ENCODE measurements at regions not wholly inside any gene's neighbourhood (a gene's known extent, or its start where the extent isn't known, plus 50 kb on each side); places are given as distances from the start of the nearest gene placed in this dataset.

- TF ChIP-seq CTCF (IDR thresholded peaks at IDR 0.05), result no peak
- Mint-ChIP-seq H3K9me3 (peaks cover 1% of the 10 kb centered on the region), H3K36me3 (ENCODE audit: low read depth) (no peaks in the 10 kb centered on the region), H3K27me3 (peaks cover 7% of the 10 kb centered on the region), H3K4me3 (no peak overlapping the region), H3K4me1 (ENCODE audit: low read depth) (peaks cover 7% of the 10 kb centered on the region), H3K27ac (no peak overlapping the region)
- no peak for ATAC-seq
- intact Hi-C loops (cut with micrococcal nuclease), result no loop called here
- POLR2A ChIA-PET, result no interaction called here
- CTCF ChIA-PET, result interaction anchor here (1.0 kb wide), 1 partner anchor 20 kb away, joined by 3 read pairs; no protein-coding TSS in a partner anchor
- DNase-seq, result no peak
Measured at GRCh38 chr18:44599412-44599811, 81.3 kb upstream of the SETBP1 start.

DNA sequence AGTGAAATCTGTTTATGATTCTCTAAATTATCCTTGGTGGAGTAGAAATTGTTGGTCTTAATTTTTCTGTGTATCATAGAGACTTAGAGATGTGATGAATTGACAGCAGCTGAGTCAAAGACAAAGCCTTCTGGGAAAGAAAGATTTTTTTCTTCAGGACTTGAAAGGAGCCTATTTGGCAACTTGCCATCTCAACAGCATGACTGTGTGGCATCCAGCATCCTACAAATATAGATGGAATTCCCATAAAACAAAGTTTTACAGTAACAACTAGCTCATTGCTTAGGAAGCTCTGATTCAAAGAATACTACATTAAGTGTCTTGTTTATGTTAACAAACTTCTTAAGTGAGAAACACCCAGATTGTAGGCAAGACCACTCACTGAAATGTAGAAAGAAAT lies 79.2 kb upstream of the SETBP1 start:
- no peak for DNase-seq
- Mint-ChIP-seq H3K36me3 (ENCODE audit: low read depth) (no peaks in the 10 kb centered on the region), H3K9me3 (peaks cover 1% of the 10 kb centered on the region), H3K27me3 (peaks cover 7% of the 10 kb centered on the region), H3K4me1 (ENCODE audit: low read depth) (peaks cover 7% of the 10 kb centered on the region), H3K27ac (no peak overlapping the region), H3K4me3 (no peak overlapping the region)
- intact Hi-C loops (cut with micrococcal nuclease), result no loop called here
- POLR2A ChIA-PET, result no interaction called here
- ATAC-seq, result no peak
- CTCF ChIA-PET, result no interaction called here
- TF ChIP-seq CTCF (IDR thresholded peaks at IDR 0.05), result no peak

GRCh38 chr18:44602380-44602779 lies 78.3 kb upstream of the SETBP1 start:
- H3K4me3 Mint-ChIP-seq, result no peak overlapping the region
- H3K27ac Mint-ChIP-seq, result no peak overlapping the region
- CTCF ChIA-PET, result no interaction called here
- POLR2A ChIA-PET, result no interaction called here
- no peak for DNase-seq
- H3K9me3 Mint-ChIP-seq, result peaks cover 1% of the 10 kb centered on the region
- peaks cover 5% of the 10 kb centered on the region for H3K27me3 Mint-ChIP-seq
- no peak for ATAC-seq
- intact Hi-C loops (cut with micrococcal nuclease), result no loop called here
- TF ChIP-seq CTCF (IDR thresholded peaks at IDR 0.05), result no peak
- no peaks in the 10 kb centered on the region for H3K4me1 Mint-ChIP-seq (ENCODE audit: low read depth)
- H3K36me3 Mint-ChIP-seq (ENCODE audit: low read depth), result no peaks in the 10 kb centered on the region

GRCh38 chr18:44602845-44603244 lies 77.8 kb upstream of the SETBP1 start:
- no peak for TF ChIP-seq CTCF (IDR thresholded peaks at IDR 0.05)
- Mint-ChIP-seq H3K27me3 (peaks cover 5% of the 10 kb centered on the region), H3K36me3 (ENCODE audit: low read depth) (no peaks in the 10 kb centered on the region), H3K4me3 (no peak overlapping the region), H3K9me3 (peaks cover 1% of the 10 kb centered on the region), H3K27ac (no peak overlapping the region), H3K4me1 (ENCODE audit: low read depth) (no peaks in the 10 kb centered on the region)
- intact Hi-C loops (cut with micrococcal nuclease), result no loop called here
- ATAC-seq, result no peak
- no peak for DNase-seq
- POLR2A ChIA-PET, result no interaction called here
- CTCF ChIA-PET, result no interaction called here

DNA sequence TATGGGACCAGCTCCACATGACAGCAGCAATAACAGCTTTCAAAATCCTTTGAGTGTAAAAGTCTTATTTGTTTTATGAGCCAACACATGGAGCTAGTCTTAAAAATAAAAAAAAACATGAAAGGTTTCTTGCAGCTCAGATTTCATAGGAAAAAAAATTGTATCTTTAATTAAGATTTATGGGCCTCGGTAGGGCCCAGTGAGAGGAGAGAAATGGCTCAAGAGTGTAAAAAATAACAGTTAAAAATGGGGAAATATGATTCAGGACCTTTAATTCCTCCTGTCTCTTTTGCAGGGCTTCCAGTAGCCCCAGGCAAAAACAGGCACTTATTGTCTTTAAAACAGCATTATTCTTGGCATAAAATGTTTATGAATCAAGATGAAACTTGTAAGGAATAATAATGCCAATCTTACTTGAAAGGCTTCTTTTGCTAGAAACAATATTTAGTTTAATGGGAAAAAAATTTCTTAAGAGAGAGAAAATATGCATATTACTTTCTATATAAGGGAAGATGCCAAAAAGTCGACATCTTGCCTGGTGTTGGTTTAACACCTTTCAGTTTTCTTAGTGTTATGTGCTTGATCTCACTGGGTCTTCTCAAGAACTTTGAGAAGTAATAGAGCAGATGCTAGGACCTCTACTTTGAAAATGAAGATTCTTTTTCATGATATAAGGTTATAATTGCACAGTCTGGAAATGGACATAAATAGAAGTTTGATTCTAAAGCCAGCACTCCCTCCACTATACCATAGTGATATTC lies 71.3 kb upstream of the SETBP1 start:
- Mint-ChIP-seq H3K36me3 (ENCODE audit: low read depth) (no peaks in the 10 kb centered on the region), H3K27ac (no peak overlapping the region), H3K27me3 (no peaks in the 10 kb centered on the region), H3K9me3 (peaks cover under 1% of the 10 kb centered on the region), H3K4me3 (no peak overlapping the region), H3K4me1 (ENCODE audit: low read depth) (no peaks in the 10 kb centered on the region)
- intact Hi-C loops (cut with micrococcal nuclease), result no loop called here
- TF ChIP-seq CTCF (IDR thresholded peaks at IDR 0.05), result no peak
- ChIA-PET POLR2A (no interaction called here), CTCF (interaction anchor here (1.2 kb wide), 1 partner anchor 603 kb away, joined by 3 read pairs; no protein-coding TSS in a partner anchor)
- ATAC-seq (no peak), DNase-seq (no peak)

Data from activated CD8-positive, alpha-beta T cell treated with anti-CD3 and anti-CD28 coated beads for 36 hours (primary cell).